VCaP (cell line): ENCODE measurements at regions not wholly inside any gene's neighbourhood (a gene's known extent, or its start where the extent isn't known, plus 50 kb on each side); places are given as distances from the start of the nearest gene placed in this dataset.

Source experiments
- H3K27ac ChIP-seq: fragments of 450-650 bp; 2 replicates; pipeline ENCODE4 v1.5.1; 2017
- CTCF ChIP-seq: fragments of 450-650 bp; conservative IDR thresholded peaks from 2 replicates; pipeline ENCODE4 v1.5.1; 2017; ENCODE audit warnings: mild to moderate bottlenecking, moderate library complexity

GRCh38 chr22:27297125-27297524, 504.4 kb downstream of the MN1 start:
- no peak overlapping the region for H3K27ac ChIP-seq
- TF ChIP-seq CTCF = no peak

- no peak for TF ChIP-seq CTCF
- H3K27ac ChIP-seq = no peak overlapping the region
Measured at GRCh38 chr22:27298332-27298731, 503.2 kb downstream of the MN1 start.

- no peak overlapping the region for H3K27ac ChIP-seq
- no peak for TF ChIP-seq CTCF
Measured at GRCh38 chr22:27298742-27299141, 502.8 kb downstream of the MN1 start.

- H3K27ac ChIP-seq = no peak overlapping the region
- no peak for TF ChIP-seq CTCF
Measured at GRCh38 chr22:27299181-27300085, 502.1 kb downstream of the MN1 start.

GRCh38 chr22:27300536-27301285, 500.8 kb downstream of the MN1 start:
- no peak for TF ChIP-seq CTCF
- no peak overlapping the region for H3K27ac ChIP-seq

GRCh38 chr22:27302501-27302900, 499.1 kb downstream of the MN1 start:
- TF ChIP-seq CTCF = no peak
- H3K27ac ChIP-seq = no peak overlapping the region

- H3K27ac ChIP-seq = no peak overlapping the region
- no peak for TF ChIP-seq CTCF
Measured at GRCh38 chr22:27303718-27304117, 497.8 kb downstream of the MN1 start.
